GM06990 (cell line): ENCODE measurements at regions not wholly inside any gene's neighbourhood (a gene's known extent, or its start where the extent isn't known, plus 50 kb on each side); places are given as distances from the start of the nearest gene placed in this dataset.

Experiments
- DNase-seq: peaks from one replicate; pipeline ENCODE4 v3.0.0-alpha.2; 2011; ENCODE audit not compliant: insufficient read length; ENCODE audit errors: extremely low read depth
- H3K27me3 ChIP-seq: replicated peaks from 2 replicates; pipeline ENCODE4 v1.6.0; 2011; ENCODE audit warnings: low read length; ENCODE audit not compliant: control insufficient read depth, insufficient read depth
- H3K36me3 ChIP-seq: 2 replicates; pipeline ENCODE4 v1.5.1; 2011; ENCODE audit warnings: low read length; ENCODE audit not compliant: control insufficient read depth, insufficient read depth
- H3K4me3 ChIP-seq: replicated peaks from 2 replicates; pipeline ENCODE4 v1.5.1; 2011; ENCODE audit warnings: low read depth, mild to moderate bottlenecking, control low read depth, low read length
- TF ChIP-seq, protein P1 (sequence below): IDR thresholded peaks from 2 replicates; pipeline ENCODE4 v1.5.1; 2011; ENCODE audit warnings: low read length, control low read depth, mild to moderate bottlenecking, inconsistent platforms; ENCODE audit not compliant: insufficient read depth, poor library complexity, severe bottlenecking

DNA sequence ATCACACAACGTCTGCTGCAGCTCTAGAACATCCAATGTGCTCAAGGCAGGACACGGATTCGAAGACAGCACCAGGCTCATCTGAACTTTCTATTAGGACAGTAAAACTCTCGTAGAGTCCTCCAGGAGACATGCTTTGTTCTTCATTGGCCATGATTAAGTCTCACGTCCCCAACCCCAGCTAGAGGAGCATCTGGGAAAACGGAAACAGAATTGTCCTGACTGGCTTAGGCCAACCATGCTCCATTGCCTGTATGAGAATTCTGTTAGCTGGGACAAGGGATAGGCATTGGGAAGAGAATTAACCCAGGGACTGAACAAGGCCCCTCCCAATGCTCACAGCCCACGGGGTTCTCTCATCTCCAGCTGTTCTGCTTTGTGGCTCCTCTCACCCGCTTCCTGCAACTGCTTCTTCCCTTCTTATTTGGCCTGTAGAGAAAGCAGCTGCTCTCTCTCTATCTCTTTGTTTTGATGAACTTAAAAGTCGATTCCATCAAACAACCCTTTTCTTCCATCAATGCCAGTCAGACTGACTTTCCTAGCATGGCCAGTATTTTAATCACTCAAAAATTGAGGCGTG, 75.6 kb downstream of the C1QL2 start:
- DNase-seq = no peak
- Histone ChIP-seq H3K4me3 (no peak overlapping the region), H3K27me3 (no peaks in the 10 kb centered on the region), H3K36me3 (no peaks in the 10 kb centered on the region)
- TF ChIP-seq, protein P1, sequence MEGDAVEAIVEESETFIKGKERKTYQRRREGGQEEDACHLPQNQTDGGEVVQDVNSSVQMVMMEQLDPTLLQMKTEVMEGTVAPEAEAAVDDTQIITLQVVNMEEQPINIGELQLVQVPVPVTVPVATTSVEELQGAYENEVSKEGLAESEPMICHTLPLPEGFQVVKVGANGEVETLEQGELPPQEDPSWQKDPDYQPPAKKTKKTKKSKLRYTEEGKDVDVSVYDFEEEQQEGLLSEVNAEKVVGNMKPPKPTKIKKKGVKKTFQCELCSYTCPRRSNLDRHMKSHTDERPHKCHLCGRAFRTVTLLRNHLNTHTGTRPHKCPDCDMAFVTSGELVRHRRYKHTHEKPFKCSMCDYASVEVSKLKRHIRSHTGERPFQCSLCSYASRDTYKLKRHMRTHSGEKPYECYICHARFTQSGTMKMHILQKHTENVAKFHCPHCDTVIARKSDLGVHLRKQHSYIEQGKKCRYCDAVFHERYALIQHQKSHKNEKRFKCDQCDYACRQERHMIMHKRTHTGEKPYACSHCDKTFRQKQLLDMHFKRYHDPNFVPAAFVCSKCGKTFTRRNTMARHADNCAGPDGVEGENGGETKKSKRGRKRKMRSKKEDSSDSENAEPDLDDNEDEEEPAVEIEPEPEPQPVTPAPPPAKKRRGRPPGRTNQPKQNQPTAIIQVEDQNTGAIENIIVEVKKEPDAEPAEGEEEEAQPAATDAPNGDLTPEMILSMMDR = no peak

DNA sequence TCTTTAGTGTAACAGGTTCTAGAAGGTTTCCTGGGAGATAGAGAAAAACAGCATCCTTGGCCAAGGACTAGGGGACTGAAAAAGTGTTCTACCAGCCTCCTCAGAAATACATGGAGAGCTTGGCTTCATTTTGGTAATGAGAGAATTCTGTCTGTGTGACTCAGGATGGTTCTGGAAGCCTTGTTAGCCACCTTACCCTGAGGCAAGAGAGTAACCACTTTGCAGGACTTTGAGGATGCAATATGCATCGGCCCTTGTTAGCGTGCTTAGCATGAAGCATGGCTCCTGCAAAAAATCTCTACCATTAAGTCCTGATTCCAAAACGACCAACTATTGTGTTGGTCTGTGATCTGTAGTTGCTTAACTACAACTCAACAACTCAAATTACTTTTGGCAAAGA, 79.8 kb downstream of the C1QL2 start:
- H3K27me3 ChIP-seq = no peaks in the 10 kb centered on the region; the same call in none of the 2 replicates
- TF ChIP-seq, protein P1 = no peak
- DNase-seq = no peak
- no peaks in the 10 kb centered on the region for H3K36me3 ChIP-seq
- no peak overlapping the region for H3K4me3 ChIP-seq

DNA sequence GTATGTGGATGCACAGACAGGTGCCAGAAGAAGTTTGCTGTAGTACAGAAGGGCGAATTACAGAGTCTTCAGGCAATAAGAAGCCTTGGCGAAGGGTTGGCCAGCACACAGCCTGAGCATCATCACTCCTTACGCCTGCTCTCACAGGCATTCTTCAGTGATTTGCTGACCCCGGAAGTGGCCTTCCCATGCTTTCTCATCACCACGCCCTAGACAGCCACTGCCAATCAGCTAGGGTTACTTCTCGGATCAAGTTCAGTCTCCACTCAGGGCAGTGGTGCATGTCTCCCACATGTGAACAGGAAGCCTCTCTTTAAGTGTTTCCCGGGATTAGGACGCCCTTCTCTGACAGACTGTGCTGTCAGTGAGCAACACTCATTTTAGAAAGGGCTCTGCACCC, 81.8 kb downstream of the C1QL2 start:
- DNase-seq = no peak
- Histone ChIP-seq H3K4me3 (no peak overlapping the region), H3K36me3 (no peaks in the 10 kb centered on the region), H3K27me3 (no peaks in the 10 kb centered on the region; the same call in none of the 2 replicates)
- TF ChIP-seq, protein P1 = no peak

DNA sequence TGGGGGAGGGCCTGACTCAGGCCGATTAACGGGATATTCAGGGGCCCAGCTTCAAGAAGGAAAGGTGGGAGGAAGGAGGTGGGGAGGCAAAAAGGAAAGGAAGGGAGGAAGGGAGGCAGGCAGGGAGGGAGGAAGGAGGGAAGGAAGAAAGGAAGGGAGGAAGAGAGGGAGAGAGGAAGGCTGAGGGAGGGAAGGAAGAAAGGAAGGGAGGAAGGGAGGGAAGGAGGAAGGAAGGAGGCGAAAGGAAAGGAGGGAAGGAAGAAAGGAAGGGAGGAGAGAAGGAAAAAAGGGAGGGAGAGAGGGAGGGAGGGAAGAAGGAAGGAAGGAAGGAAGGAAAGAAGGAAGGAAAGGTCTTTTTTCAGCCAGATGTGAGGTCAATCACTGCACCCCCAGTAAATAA, 85.3 kb downstream of the C1QL2 start:
- H3K4me3 ChIP-seq = no peak overlapping the region
- H3K36me3 ChIP-seq = no peaks in the 10 kb centered on the region
- no peaks in the 10 kb centered on the region; the same call in none of the 2 replicates for H3K27me3 ChIP-seq
- DNase-seq = no peak
- TF ChIP-seq, protein P1 = no peak

DNA sequence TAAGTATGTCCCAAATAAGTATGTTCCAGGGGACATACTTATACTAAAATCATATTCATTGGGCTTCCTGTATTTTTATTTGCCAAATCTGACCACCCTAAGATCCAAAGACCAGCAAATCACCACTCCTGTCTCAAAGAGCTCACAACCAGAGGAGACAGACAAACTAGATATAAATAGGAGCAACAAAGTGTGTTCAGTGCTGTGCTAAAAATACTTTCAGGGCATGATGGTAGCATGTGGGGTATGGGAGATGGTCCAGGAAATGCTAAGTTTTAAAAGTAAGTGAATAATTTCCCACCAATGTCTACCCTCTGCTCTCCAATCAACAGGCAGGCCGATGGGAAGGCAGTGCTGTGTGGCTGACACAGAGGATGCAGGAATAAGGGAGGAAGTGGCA, 87.1 kb downstream of the C1QL2 start:
- TF ChIP-seq, protein P1 = no peak
- no peaks in the 10 kb centered on the region; the same call in 1 of the 2 replicates for H3K27me3 ChIP-seq
- no peak for DNase-seq
- no peaks in the 10 kb centered on the region for H3K36me3 ChIP-seq
- H3K4me3 ChIP-seq = no peak overlapping the region

DNA sequence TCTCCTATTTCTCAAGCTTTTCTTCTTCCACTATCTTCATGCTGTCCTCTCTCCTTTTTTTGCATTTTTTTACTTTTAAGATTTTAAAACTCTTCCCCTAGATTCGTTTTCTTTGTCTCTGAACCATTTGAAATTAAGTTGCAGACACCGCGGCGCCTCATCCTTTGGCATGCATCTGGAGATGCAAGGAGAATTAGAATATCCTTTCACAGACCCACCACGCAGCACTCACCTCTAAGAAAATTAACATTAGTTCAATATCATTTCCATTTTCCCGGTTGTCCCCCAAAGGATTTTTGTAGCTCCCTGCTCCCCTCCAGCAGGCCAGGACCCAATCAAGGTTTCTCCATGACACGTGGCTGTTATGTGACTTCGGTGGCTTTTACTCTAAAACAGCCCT, 88.8 kb downstream of the C1QL2 start:
- DNase-seq = no peak
- no peak overlapping the region for H3K4me3 ChIP-seq
- no peaks in the 10 kb centered on the region for H3K36me3 ChIP-seq
- TF ChIP-seq, protein P1 = no peak
- H3K27me3 ChIP-seq = no peaks in the 10 kb centered on the region; the same call in 1 of the 2 replicates
